ENCODE measurements at regions not wholly inside any gene's neighbourhood (a gene's known extent, or its start where the extent isn't known, plus 50 kb on each side); places are given as distances from the start of the nearest gene placed in this dataset.

GRCh38 chr2:204042401-204042800 lies 105.8 kb downstream of the ICOS start:
- intact Hi-C loops (cut with micrococcal nuclease) = no loop called here

- intact Hi-C loops (cut with micrococcal nuclease) = no loop called here
These were observed 109.6 kb downstream of the ICOS start for GRCh38 chr2:204046145-204046544.

GRCh38 chr2:204049635-204050034 lies 113.1 kb downstream of the ICOS start:
- intact Hi-C loops (cut with micrococcal nuclease) = loop anchor here (2.0 kb wide), 1 partner anchor 27 kb away; no protein-coding TSS in a partner anchor

- intact Hi-C loops (cut with micrococcal nuclease) = loop anchor here (2.0 kb wide), 1 partner anchor 28 kb away; no protein-coding TSS in a partner anchor
These were observed 114.1 kb downstream of the ICOS start for GRCh38 chr2:204050681-204051080.

GRCh38 chr2:204051476-204051875 lies 114.9 kb downstream of the ICOS start:
- intact Hi-C loops (cut with micrococcal nuclease) = loop anchor here (2.0 kb wide), 1 partner anchor 29 kb away; no protein-coding TSS in a partner anchor

GRCh38 chr2:204051984-204052556 lies 115.5 kb downstream of the ICOS start:
- intact Hi-C loops (cut with micrococcal nuclease) = loop anchor here (2.0 kb wide), 1 partner anchor 29 kb away; no protein-coding TSS in a partner anchor

- intact Hi-C loops (cut with micrococcal nuclease) = no loop called here
These were observed 122.5 kb downstream of the ICOS start for GRCh38 chr2:204059016-204059415.

GRCh38 chr2:204060841-204061240 lies 124.3 kb downstream of the ICOS start:
- intact Hi-C loops (cut with micrococcal nuclease) = no loop called here

- intact Hi-C loops (cut with micrococcal nuclease) = no loop called here
These were observed 124.7 kb downstream of the ICOS start for GRCh38 chr2:204061241-204061640.

- intact Hi-C loops (cut with micrococcal nuclease) = no loop called here
These were observed 127.6 kb downstream of the ICOS start for GRCh38 chr2:204064119-204064518.

- intact Hi-C loops (cut with micrococcal nuclease) = no loop called here
These were observed 129.0 kb downstream of the ICOS start for GRCh38 chr2:204065566-204065965.

- intact Hi-C loops (cut with micrococcal nuclease) = no loop called here
These were observed 129.5 kb downstream of the ICOS start for GRCh38 chr2:204066051-204066450.

GRCh38 chr2:204069804-204070203 lies 133.2 kb downstream of the ICOS start:
- intact Hi-C loops (cut with micrococcal nuclease) = loop anchor here (10.0 kb wide), 1 partner anchor 625 kb away; no protein-coding TSS in a partner anchor

GRCh38 chr2:204072443-204073324 lies 136.1 kb downstream of the ICOS start:
- intact Hi-C loops (cut with micrococcal nuclease) = loop anchor here (1.0 to 10.0 kb wide), 7 partner anchors 36 to 622 kb away; no protein-coding TSS in a partner anchor

- intact Hi-C loops (cut with micrococcal nuclease) = loop anchor here (10.0 kb wide), 1 partner anchor 620 kb away; no protein-coding TSS in a partner anchor
These were observed 137.9 kb downstream of the ICOS start for GRCh38 chr2:204074456-204074855.

GRCh38 chr2:204078003-204078698 lies 141.6 kb downstream of the ICOS start:
- intact Hi-C loops (cut with micrococcal nuclease) = loop anchor here (10.0 kb wide), 1 partner anchor 617 kb away; no protein-coding TSS in a partner anchor

GRCh38 chr2:204081487-204082425 lies 145.2 kb downstream of the ICOS start:
- intact Hi-C loops (cut with micrococcal nuclease) = no loop called here

- intact Hi-C loops (cut with micrococcal nuclease) = no loop called here
These were observed 149.6 kb downstream of the ICOS start for GRCh38 chr2:204086167-204086566.

- intact Hi-C loops (cut with micrococcal nuclease) = no loop called here
These were observed 152.5 kb downstream of the ICOS start for GRCh38 chr2:204089105-204089504.

- intact Hi-C loops (cut with micrococcal nuclease) = no loop called here
These were observed 153.0 kb downstream of the ICOS start for GRCh38 chr2:204089574-204089973.

Measured in T-helper 1 cell treated with Interleukin-12 subunit alpha and Interleukin-12 subunit beta and Interleukin-4 antibody, amounts not matched to agents 30 ng/mL and 1 ng/mL, for 36 hours (primary cell).